ENCODE measurements at regions not wholly inside any gene's neighbourhood (a gene's known extent, or its start where the extent isn't known, plus 50 kb on each side); places are given as distances from the start of the nearest gene placed in this dataset.

DNA sequence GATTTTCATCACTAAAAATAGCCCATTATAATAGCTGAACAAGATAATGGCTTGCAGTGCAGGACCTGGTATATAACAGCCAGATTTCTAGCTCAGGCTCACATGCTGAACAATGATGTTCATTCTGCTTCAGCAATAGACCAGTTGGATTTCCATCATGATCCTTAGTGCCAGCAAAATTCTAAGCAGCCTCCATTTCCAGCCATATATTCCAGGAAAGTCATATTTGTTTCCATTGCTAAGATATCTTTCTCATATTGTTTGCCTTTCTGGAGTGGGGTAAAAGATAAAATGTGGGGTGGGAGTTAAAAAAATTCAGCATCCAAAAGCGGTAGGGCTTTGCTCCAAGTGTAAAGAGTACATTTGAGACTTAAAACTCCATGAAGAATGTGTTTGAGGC, 2344.1 kb downstream of the PCDH7 start:
- TF ChIP-seq CTCF (IDR thresholded peaks at IDR 0.05) (no peak), POLR2A (IDR thresholded peaks at IDR 0.05) (no peak)

All from right lobe of liver (tissue), 4 donors.